ENCODE measurements at regions not wholly inside any gene's neighbourhood (a gene's known extent, or its start where the extent isn't known, plus 50 kb on each side); places are given as distances from the start of the nearest gene placed in this dataset.
"Not testable (repeated sequence)": the region's sequence is repeated elsewhere in the genome, so short reads cannot be mapped to it uniquely, and the experiment has no call there.

- H3K9me3 ChIP-seq, result no peaks in the 10 kb centered on the region
- no peak for TF ChIP-seq POLR2A (IDR thresholded peaks at IDR 0.05)
- no peak for TF ChIP-seq CTCF (IDR thresholded peaks at IDR 0.05)
- H3K27me3 ChIP-seq, result no peaks in the 10 kb centered on the region
- no peaks in the 10 kb centered on the region for H3K4me1 ChIP-seq
- intact Hi-C loops (cut with DNase I), result no loop called here
- no peaks in the 10 kb centered on the region for H3K36me3 ChIP-seq
- H3K27ac ChIP-seq, result no peak overlapping the region
- 40% methylated on average over 5 of the region's 5 CpGs for WGBS (ENCODE audit: insufficient coverage, low coverage, low lambda C conversion rate, missing lambda C conversion rate)
- H3K4me3 ChIP-seq, result no peak overlapping the region
- no peak for DNase-seq
- ATAC-seq, result no peak
Measured at GRCh38 chr5:121053055-121053985, 589.2 kb downstream of the PRR16 start.

GRCh38 chr5:121055586-121055985, 591.5 kb downstream of the PRR16 start:
- TF ChIP-seq POLR2A (IDR thresholded peaks at IDR 0.05) (no peak), CTCF (IDR thresholded peaks at IDR 0.05) (no peak)
- H3K27me3 ChIP-seq, result no peaks in the 10 kb centered on the region
- no peak overlapping the region for H3K27ac ChIP-seq
- no peaks in the 10 kb centered on the region for H3K36me3 ChIP-seq
- intact Hi-C loops (cut with DNase I), result no loop called here
- WGBS (ENCODE audit: insufficient coverage, low coverage, low lambda C conversion rate, missing lambda C conversion rate), result 58% methylated on average over 1 of the region's 1 CpG
- DNase-seq (no peak), ATAC-seq (no peak)
- no peaks in the 10 kb centered on the region for H3K4me1 ChIP-seq
- no peaks in the 10 kb centered on the region for H3K9me3 ChIP-seq
- H3K4me3 ChIP-seq, result no peak overlapping the region

GRCh38 chr5:121064241-121064640, 600.1 kb downstream of the PRR16 start:
- H3K36me3 ChIP-seq; DNase-seq; H3K4me3 ChIP-seq; H3K27ac ChIP-seq; H3K9me3 ChIP-seq; H3K4me1 ChIP-seq; intact Hi-C loops (cut with DNase I); H3K27me3 ChIP-seq; ATAC-seq: not testable (repeated sequence)
- 81% methylated on average over 22 of the region's 23 CpGs for WGBS (ENCODE audit: insufficient coverage, low coverage, low lambda C conversion rate, missing lambda C conversion rate)

GRCh38 chr5:121086671-121087070, 622.6 kb downstream of the PRR16 start:
- H3K4me3 ChIP-seq, result no peak overlapping the region
- no peaks in the 10 kb centered on the region for H3K27me3 ChIP-seq
- 34% methylated on average over 2 of the region's 2 CpGs for WGBS (ENCODE audit: insufficient coverage, low coverage, low lambda C conversion rate, missing lambda C conversion rate)
- no peaks in the 10 kb centered on the region for H3K4me1 ChIP-seq
- intact Hi-C loops (cut with DNase I), result no loop called here
- no peaks in the 10 kb centered on the region for H3K9me3 ChIP-seq
- no peak for TF ChIP-seq POLR2A (IDR thresholded peaks at IDR 0.05)
- TF ChIP-seq CTCF (IDR thresholded peaks at IDR 0.05), result no peak
- no peak overlapping the region for H3K27ac ChIP-seq
- no peak for DNase-seq
- no peak for ATAC-seq
- H3K36me3 ChIP-seq, result no peaks in the 10 kb centered on the region

GRCh38 chr5:121087560-121087959, 623.5 kb downstream of the PRR16 start:
- H3K27me3 ChIP-seq, result no peaks in the 10 kb centered on the region
- no peak overlapping the region for H3K27ac ChIP-seq
- 10% methylated on average over 1 of the region's 3 CpGs for WGBS (ENCODE audit: insufficient coverage, low coverage, low lambda C conversion rate, missing lambda C conversion rate)
- intact Hi-C loops (cut with DNase I), result no loop called here
- no peaks in the 10 kb centered on the region for H3K4me1 ChIP-seq
- no peak overlapping the region for H3K4me3 ChIP-seq
- TF ChIP-seq CTCF (IDR thresholded peaks at IDR 0.05), result no peak
- no peaks in the 10 kb centered on the region for H3K9me3 ChIP-seq
- H3K36me3 ChIP-seq, result no peaks in the 10 kb centered on the region
- ATAC-seq, result no peak
- DNase-seq, result no peak
